ENCODE measurements at regions not wholly inside any gene's neighbourhood (a gene's known extent, or its start where the extent isn't known, plus 50 kb on each side); places are given as distances from the start of the nearest gene placed in this dataset.
"Not testable (repeated sequence)": the region's sequence is repeated elsewhere in the genome, so short reads cannot be mapped to it uniquely, and the experiment has no call there.

- DNase-seq = no peak
Observed at GRCh38 chr6:16902502-16902901, 141.2 kb upstream of the ATXN1 start.

DNA sequence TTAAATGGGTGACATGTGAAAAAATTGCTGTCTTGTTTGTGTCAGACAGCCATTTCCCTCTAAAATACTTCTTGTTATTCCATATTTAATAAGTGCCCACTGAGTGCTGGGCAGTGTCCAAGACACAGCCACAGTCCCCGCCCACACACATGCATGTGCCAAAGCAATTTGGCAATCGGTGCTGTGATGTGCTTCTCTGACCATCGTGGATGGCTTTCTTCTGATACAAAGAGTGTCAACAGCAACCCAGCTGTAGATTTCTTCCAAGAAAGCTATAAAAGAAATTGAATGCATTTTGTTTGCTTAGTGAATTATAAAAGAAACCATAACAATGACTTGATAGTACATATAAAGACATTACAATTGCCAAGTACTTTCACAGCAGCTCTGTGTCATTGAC, 140.5 kb upstream of the ATXN1 start:
- DNase-seq = no peak

- DNase-seq = no peak
Observed at GRCh38 chr6:16901306-16901705, 140.0 kb upstream of the ATXN1 start.

GRCh38 chr6:16898640-16899396, 137.6 kb upstream of the ATXN1 start:
- DNase-seq = no peak

DNA sequence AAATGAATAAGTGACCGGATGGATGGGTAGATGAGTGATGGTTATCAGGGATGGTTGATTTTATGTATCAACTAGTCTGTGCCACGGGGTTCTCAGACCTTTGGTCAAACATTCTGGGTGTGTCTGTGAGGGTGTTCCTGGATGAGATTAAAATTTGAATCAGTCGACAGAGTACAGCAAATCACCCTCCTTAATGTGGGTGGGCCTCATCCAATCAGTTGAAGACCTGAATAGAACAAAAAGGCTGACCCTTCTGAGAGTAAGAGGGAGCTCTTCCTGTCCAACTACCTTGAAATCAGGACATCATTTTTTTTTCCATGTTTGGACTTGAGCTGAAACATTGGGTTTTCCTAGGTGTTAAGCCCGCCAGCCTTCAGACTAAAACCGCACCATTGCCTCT, 136.4 kb upstream of the ATXN1 start:
- no peak for DNase-seq

DNA sequence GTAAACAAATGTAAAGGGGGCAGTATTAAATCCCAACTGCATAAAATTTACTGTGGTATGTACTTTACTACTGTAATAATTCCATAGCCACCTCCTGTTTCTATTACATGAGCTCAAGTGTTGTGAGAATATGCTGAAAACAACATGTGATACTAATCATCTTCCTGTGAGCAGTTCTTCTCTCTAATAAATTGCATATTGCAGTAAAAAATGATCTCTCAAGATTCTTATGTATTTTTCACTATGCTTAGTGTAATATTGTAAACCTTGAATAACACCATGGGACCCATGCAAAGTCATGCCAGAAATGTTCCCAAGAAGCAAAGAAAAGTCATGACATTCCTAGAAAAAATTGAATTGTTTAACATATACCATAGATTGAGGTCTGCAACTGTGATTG, 133.0 kb upstream of the ATXN1 start:
- no peak for DNase-seq

- not testable (repeated sequence) for DNase-seq
Observed at GRCh38 chr6:16891110-16891509, 129.8 kb upstream of the ATXN1 start.

GRCh38 chr6:16885411-16886160, 124.3 kb upstream of the ATXN1 start:
- no peak for DNase-seq

GRCh38 chr6:16884526-16884925, 123.3 kb upstream of the ATXN1 start:
- no peak for DNase-seq

DNA sequence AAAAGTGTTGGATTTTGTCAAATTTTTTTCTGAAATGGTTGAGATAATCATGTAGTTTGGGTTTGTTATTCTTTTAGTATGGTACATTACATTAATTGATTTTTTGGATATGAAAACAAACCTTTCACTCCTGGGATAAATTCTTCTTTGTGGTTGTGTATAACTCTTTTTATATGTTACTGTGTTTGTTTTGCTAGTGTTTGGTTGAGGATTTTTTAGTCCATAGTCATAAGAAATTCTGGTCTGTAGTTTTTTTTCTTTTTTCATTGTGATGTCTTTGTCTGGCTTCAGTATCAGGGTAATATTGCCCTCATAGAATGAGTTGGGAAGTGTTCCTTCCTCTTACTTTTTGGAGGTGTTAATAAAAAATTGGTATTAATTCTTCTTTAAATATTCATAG, 122.2 kb upstream of the ATXN1 start:
- no peak for DNase-seq

GRCh38 chr6:16882230-16882629, 121.0 kb upstream of the ATXN1 start:
- no peak for DNase-seq

- not testable (repeated sequence) for DNase-seq
Observed at GRCh38 chr6:16876852-16877251, 115.6 kb upstream of the ATXN1 start.

DNA sequence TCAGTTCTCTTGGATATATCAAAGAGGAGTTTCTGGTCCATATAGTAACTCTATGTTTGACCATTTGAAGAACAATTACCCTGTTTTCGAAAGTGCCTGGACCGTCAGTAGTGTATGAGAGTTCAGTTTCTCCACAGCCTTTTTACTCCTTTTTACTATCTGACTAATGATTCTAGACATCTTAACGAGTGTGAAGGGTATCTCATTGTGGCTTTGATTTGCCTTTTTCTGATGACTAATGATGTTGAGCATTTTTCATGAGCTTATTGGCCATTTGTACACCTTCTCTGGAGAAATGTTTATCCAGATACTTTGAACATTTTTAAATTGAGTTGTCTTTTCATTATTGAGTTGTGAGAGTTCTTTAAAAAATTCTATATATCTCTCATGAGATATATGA, 114.9 kb upstream of the ATXN1 start:
- DNase-seq = no peak

DNA sequence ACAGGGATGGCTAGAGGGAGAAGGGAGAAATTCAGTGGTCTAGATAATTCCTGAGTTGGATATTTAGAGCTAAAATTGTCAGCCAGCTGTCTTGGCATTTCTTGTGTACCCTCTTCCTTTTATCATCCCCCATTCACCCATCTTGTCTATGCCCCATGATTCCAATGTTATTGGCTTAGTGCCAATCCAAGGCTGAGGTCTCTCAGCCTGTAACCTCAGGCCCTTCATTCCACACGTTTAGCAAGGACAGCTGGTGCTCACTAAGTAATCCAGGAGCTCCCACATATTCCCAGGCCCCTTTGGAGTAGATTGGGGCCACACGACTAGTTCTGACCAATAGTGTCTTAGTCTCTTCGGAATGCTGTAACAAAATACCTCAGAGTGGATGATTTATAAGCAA, 112.4 kb upstream of the ATXN1 start:
- no peak for DNase-seq

- no peak for DNase-seq
Observed at GRCh38 chr6:16872543-16873235, 111.4 kb upstream of the ATXN1 start.

DNA sequence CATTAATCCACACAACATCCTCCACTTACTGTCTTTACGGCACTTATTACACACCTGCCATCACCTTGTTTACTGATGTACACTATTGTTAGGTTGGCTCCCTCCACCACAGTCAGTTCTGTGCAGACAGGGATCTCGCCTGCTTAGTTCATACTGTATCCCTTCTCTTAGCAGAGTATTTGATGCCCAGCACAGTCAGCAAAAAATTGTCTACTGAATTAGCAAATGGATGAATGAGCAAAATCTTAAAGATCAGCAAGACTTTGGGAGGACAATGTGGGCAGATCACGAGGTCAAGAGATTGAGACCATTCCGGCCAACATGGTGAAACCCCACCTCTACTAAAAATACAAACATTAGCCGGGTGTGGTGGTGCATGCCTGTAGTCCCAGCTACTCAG, 109.8 kb upstream of the ATXN1 start:
- DNase-seq = no peak

DNA sequence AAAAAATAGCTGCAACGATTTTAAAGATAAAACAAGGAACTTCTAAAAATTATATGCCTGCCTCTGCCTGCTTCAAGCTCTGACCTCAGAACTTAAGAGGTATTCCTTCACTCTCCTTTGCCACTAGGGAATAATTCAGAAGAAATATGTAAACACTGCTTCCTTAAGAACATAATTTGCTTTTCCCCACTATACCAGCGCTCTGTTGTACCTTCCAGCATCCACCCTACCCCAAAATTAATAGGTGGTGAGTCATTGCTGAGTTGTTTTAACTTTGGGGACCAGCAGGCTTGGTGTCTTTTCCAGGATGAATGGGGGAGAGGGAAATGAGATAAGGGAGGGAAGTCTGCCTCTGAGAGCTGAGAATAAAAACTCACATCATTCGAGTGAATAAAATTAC, 107.7 kb upstream of the ATXN1 start:
- no peak for DNase-seq

GRCh38 chr6:16857969-16858592, 96.8 kb upstream of the ATXN1 start:
- no peak for DNase-seq

DNA sequence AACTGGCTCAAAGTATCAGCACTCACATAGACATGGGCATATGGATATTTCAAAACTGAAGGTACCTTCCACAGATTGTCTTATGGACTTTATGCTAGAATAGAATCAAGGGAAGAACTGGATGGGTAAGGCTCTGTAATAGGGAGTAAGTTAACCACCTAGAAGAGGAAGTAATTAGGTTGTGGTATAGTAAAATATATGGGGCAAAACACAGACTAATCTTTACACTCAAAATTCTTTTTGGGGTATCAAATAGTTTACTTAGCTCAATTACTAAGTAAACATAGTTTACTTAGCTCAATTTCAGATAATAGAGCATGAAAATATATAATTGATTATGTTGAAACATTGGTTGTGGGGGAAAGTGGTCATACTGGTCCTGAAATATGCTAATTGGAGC, 94.2 kb upstream of the ATXN1 start:
- no peak for DNase-seq

DNA sequence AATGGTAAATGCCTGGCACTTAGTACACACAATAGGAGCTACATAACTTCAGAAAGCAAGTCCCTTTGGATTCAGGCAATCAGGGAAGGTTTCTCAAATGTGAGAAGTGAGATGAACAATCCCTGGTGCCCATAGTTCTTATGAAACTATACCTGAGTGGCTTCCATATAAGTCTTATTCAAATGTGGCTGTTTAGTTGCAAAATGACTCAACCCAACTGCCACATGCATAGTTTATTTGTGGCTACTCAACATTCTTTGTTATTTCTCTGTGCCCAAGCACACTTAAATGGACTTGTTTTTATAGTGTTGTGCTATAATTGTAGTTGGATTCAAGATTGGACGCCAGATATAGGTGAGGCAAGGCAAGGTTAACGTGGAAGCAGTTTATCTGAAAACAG, 93.7 kb upstream of the ATXN1 start:
- DNase-seq = no peak

- no peak for DNase-seq
Observed at GRCh38 chr6:16852671-16853070, 91.4 kb upstream of the ATXN1 start.

GRCh38 chr6:16851758-16852157, 90.5 kb upstream of the ATXN1 start:
- no peak for DNase-seq

- DNase-seq = no peak
Observed at GRCh38 chr6:16851044-16851540, 89.8 kb upstream of the ATXN1 start.

- no peak for DNase-seq
Observed at GRCh38 chr6:16850681-16851026, 89.4 kb upstream of the ATXN1 start.

Data from NCI-H1694 treated with DMSO at 0.1 percent for 48 hours (cell line).